Loucy (cell line): ENCODE measurements at regions not wholly inside any gene's neighbourhood (a gene's known extent, or its start where the extent isn't known, plus 50 kb on each side); places are given as distances from the start of the nearest gene placed in this dataset.

Source experiments
- H2AFZ ChIP-seq: fragments of 200-600 bp; sonication (generic); 2 replicates; pipeline ENCODE4 v1.6.0; 2016; ENCODE audit warnings: antibody characterized with exemption, mild to moderate bottlenecking, low read length, moderate library complexity
- H3F3A ChIP-seq: fragments of 200-600 bp; 2 replicates; pipeline ENCODE4 v1.6.0; 2016; ENCODE audit warnings: antibody characterized with exemption, low read depth, mild to moderate bottlenecking
- H3K27me3 ChIP-seq: fragments of 200-600 bp; sonication (generic); 2 replicates; pipeline ENCODE4 v1.6.1; 2014; ENCODE audit warnings: low read length, mild to moderate bottlenecking; ENCODE audit not compliant: insufficient read depth, poor library complexity, severe bottlenecking
- H3K36me3 ChIP-seq: fragments of 200-600 bp; sonication (generic); 2 replicates; pipeline ENCODE4 v1.6.1; 2016; ENCODE audit warnings: low read length; ENCODE audit not compliant: insufficient read depth
- H3K4me1 ChIP-seq: fragments of 200-600 bp; sonication (generic); 2 replicates; pipeline ENCODE4 v1.5.1; 2014; ENCODE audit warnings: low read length, mild to moderate bottlenecking; ENCODE audit not compliant: insufficient read depth, poor library complexity, severe bottlenecking
- H3K4me2 ChIP-seq: fragments of 200-600 bp; sonication (generic); 2 replicates; pipeline ENCODE4 v1.6.0; 2014; ENCODE audit warnings: antibody characterized with exemption, low read length, low read depth, mild to moderate bottlenecking; ENCODE audit not compliant: poor library complexity, severe bottlenecking
- H3K4me3 ChIP-seq: fragments of 200-600 bp; sonication (generic); 2 replicates; pipeline ENCODE4 v1.5.1; 2014; ENCODE audit warnings: low read length, mild to moderate bottlenecking, mixed read lengths; ENCODE audit not compliant: poor library complexity, severe bottlenecking
- H3K79me2 ChIP-seq: fragments of 200-600 bp; sonication (generic); 2 replicates; pipeline ENCODE4 v1.6.1; 2014; ENCODE audit warnings: low read length; ENCODE audit not compliant: insufficient read depth
- H3K9ac ChIP-seq: fragments of 200-600 bp; sonication (generic); 2 replicates; pipeline ENCODE4 v1.6.0; 2014; ENCODE audit warnings: mild to moderate bottlenecking, low read depth, low read length, moderate library complexity; ENCODE audit not compliant: poor library complexity, severe bottlenecking
- H3K9me2 ChIP-seq: fragments of 200-600 bp; sonication (generic); replicated peaks from 2 replicates; pipeline ENCODE4 v1.6.1; 2016; ENCODE audit warnings: low read depth, low read length, mixed read lengths
- H3K9me3 ChIP-seq: fragments of 200-600 bp; sonication (generic); 2 replicates; pipeline ENCODE4 v1.6.1; 2014; ENCODE audit warnings: mild to moderate bottlenecking, antibody characterized with exemption, low read length, low read depth; ENCODE audit not compliant: insufficient read depth
- H4K20me1 ChIP-seq: fragments of 200-600 bp; sonication (generic); 2 replicates; pipeline ENCODE4 v1.6.0; 2014; ENCODE audit warnings: antibody characterized with exemption, low read length, mild to moderate bottlenecking; ENCODE audit not compliant: insufficient read depth, poor library complexity, severe bottlenecking
- EZH2phosphoT487 ChIP-seq: fragments of 200-600 bp; IDR thresholded peaks from 2 replicates; pipeline ENCODE4 v1.6.1; 2018; ENCODE audit warnings: antibody characterized with exemption, mild to moderate bottlenecking, moderate library complexity, borderline replicate concordance
- TF ChIP-seq, protein P1 (sequence below): fragments of 200-600 bp; sonication (generic); conservative IDR thresholded peaks from 2 replicates; pipeline ENCODE4 v1.5.1; 2014; ENCODE audit warnings: mild to moderate bottlenecking, antibody characterized with exemption, low read length

- peaks cover 5% of the 10 kb centered on the region; the same call in 1 of the 2 replicates for H3K9me3 ChIP-seq
- no peak overlapping the region for H3K4me3 ChIP-seq
- H3K27me3 ChIP-seq: no peaks in the 10 kb centered on the region
- H3K4me2 ChIP-seq: no peak overlapping the region
- TF ChIP-seq, protein P1, sequence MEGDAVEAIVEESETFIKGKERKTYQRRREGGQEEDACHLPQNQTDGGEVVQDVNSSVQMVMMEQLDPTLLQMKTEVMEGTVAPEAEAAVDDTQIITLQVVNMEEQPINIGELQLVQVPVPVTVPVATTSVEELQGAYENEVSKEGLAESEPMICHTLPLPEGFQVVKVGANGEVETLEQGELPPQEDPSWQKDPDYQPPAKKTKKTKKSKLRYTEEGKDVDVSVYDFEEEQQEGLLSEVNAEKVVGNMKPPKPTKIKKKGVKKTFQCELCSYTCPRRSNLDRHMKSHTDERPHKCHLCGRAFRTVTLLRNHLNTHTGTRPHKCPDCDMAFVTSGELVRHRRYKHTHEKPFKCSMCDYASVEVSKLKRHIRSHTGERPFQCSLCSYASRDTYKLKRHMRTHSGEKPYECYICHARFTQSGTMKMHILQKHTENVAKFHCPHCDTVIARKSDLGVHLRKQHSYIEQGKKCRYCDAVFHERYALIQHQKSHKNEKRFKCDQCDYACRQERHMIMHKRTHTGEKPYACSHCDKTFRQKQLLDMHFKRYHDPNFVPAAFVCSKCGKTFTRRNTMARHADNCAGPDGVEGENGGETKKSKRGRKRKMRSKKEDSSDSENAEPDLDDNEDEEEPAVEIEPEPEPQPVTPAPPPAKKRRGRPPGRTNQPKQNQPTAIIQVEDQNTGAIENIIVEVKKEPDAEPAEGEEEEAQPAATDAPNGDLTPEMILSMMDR: no peak
- no peak for TF ChIP-seq EZH2phosphoT487
- H3K36me3 ChIP-seq: no peaks in the 10 kb centered on the region
- no peaks in the 10 kb centered on the region for H3K9me2 ChIP-seq
- H3K4me1 ChIP-seq: no peaks in the 10 kb centered on the region
- H4K20me1 ChIP-seq: no peaks in the 10 kb centered on the region
- H3K79me2 ChIP-seq: no peaks in the 10 kb centered on the region
- no peak overlapping the region for H2AFZ ChIP-seq
- H3F3A ChIP-seq: no peaks in the 10 kb centered on the region
- H3K9ac ChIP-seq: no peak overlapping the region
These were observed 325.0 kb downstream of the NFIB start for GRCh38 chr9:13988944-13989343.

- no peak for TF ChIP-seq EZH2phosphoT487
- TF ChIP-seq, protein P1: no peak
These were observed 330.3 kb downstream of the NFIB start for GRCh38 chr9:13983607-13984006.

GRCh38 chr9:13979941-13980318 lies 334.0 kb downstream of the NFIB start:
- Histone ChIP-seq H3K79me2 (no peaks in the 10 kb centered on the region), H3K4me2 (no peak overlapping the region), H3K9me2 (no peaks in the 10 kb centered on the region), H4K20me1 (no peaks in the 10 kb centered on the region), H3K27me3 (peaks cover 23% of the 10 kb centered on the region), H3K9ac (no peak overlapping the region), H3K36me3 (no peaks in the 10 kb centered on the region), H3K4me3 (no peak overlapping the region), H2AFZ (no peak overlapping the region), H3K4me1 (peaks cover 6% of the 10 kb centered on the region), H3F3A (no peaks in the 10 kb centered on the region), H3K9me3 (no peaks in the 10 kb centered on the region)
- TF ChIP-seq, protein P1: no peak
- no peak for TF ChIP-seq EZH2phosphoT487

More at GRCh38 chr9:13983607-13984006, 330.3 kb downstream of the NFIB start:
- Histone ChIP-seq H3K27me3 (peaks cover 2% of the 10 kb centered on the region), H3K36me3 (no peaks in the 10 kb centered on the region), H3K79me2 (no peaks in the 10 kb centered on the region), H3F3A (no peaks in the 10 kb centered on the region), H3K4me2 (no peak overlapping the region), H4K20me1 (no peaks in the 10 kb centered on the region), H3K9me2 (no peaks in the 10 kb centered on the region), H2AFZ (no peak overlapping the region), H3K4me1 (no peaks in the 10 kb centered on the region), H3K9me3 (peaks cover 5% of the 10 kb centered on the region; the same call in 1 of the 2 replicates), H3K4me3 (no peak overlapping the region), H3K9ac (no peak overlapping the region)
